Endothelial cell of umbilical vein (primary cell): ENCODE measurements at regions not wholly inside any gene's neighbourhood (a gene's known extent, or its start where the extent isn't known, plus 50 kb on each side); places are given as distances from the start of the nearest gene placed in this dataset.

Experiments used
- BruUV-seq: library from RNA; stranded (reverse); fragments of 400-500 nt; replicated peaks from 2 replicates; lab custom pipeline; 2021; lab: Mats Ljungman, UMichigan
- CTCF ChIA-PET: fragments of 300-600, 350-600 bp; sonication (Branson Sonifier 250); formaldehyde crosslinking; loops from one replicate; lab custom pipeline; 2021; ENCODE audit warnings: antibody characterized with exemption, inconsistent platforms; lab: Charles Lee
- POLR2A ChIA-PET: fragments of 300-600, 350-600 bp; sonication (Branson Sonifier 250); formaldehyde crosslinking; loops from one replicate; lab custom pipeline; 2021; ENCODE audit warnings: antibody characterized with exemption, inconsistent platforms; lab: Charles Lee
- DNase-seq: peaks from one replicate; pipeline ENCODE4 v3.0.0-alpha.2; 2011; ENCODE audit warnings: low read depth, low spot score
- FAIRE-seq: peaks from 2 replicates; lab custom pipeline; 2011; peaks lifted over from hg19 to GRCh38; lab: Jason Lieb, UNC
- H2AFZ ChIP-seq: 2 replicates; pipeline ENCODE4 v1.6.0; 2012; ENCODE audit warnings: low read depth, low read length, control low read depth, inconsistent platforms
- H3K27ac ChIP-seq: 2 replicates; pipeline ENCODE4 v1.5.1; 2011; ENCODE audit warnings: low read depth, mild to moderate bottlenecking, control low read depth, low read length, moderate library complexity; ENCODE audit not compliant: insufficient read depth
- H3K27me3 ChIP-seq, 2 experiments: 2 replicates each; pipeline versions ENCODE4 v1.6.0 to v1.6.1; 2011; ENCODE audit warnings: low read length in 2 of 2, mixed read lengths in 1 of 2; ENCODE audit not compliant: control insufficient read depth in 2 of 2, insufficient read depth in 2 of 2
- H3K36me3 ChIP-seq, 2 experiments: 2 replicates in 1 of 2; 3 replicates in 1 of 2; pipeline ENCODE4 v1.5.1; 2011; ENCODE audit warnings: low read length in 2 of 2, mild to moderate bottlenecking in 1 of 2, moderate library complexity in 1 of 2; ENCODE audit not compliant: control insufficient read depth in 2 of 2, insufficient read depth in 2 of 2; ENCODE audit errors: extremely low read depth in 1 of 2
- H3K4me1 ChIP-seq: 3 replicates; pipeline ENCODE4 v1.5.1; 2011; ENCODE audit warnings: mild to moderate bottlenecking, low read length; ENCODE audit not compliant: control insufficient read depth, insufficient read depth; ENCODE audit errors: extremely low read depth
- H3K4me2 ChIP-seq: 2 replicates; pipeline ENCODE4 v1.6.1; 2011; ENCODE audit warnings: low read length, control low read depth, mixed read lengths; ENCODE audit not compliant: insufficient read depth
- H3K4me3 ChIP-seq, 3 experiments: fragments of 200-600 bp in 1 of 3; sonication (generic), shearing (Covaris generic) in 1 of 3; replicated peaks in 1 of 3; 2 replicates each; pipeline ENCODE4 v1.5.1; 2011 to 2016; ENCODE audit warnings: control low read depth in 3 of 3, low read length in 3 of 3, mild to moderate bottlenecking in 2 of 3, inconsistent platforms in 1 of 3, low read depth in 1 of 3, moderate library complexity in 1 of 3; ENCODE audit not compliant: insufficient read depth in 1 of 3
- H3K79me2 ChIP-seq: 2 replicates; pipeline ENCODE4 v1.6.0; 2012; ENCODE audit warnings: low read length, inconsistent platforms; ENCODE audit not compliant: control insufficient read depth, insufficient read depth
- H3K9ac ChIP-seq: replicated peaks from 2 replicates; pipeline ENCODE3; 2011; ENCODE audit warnings: low read length, control low read depth; ENCODE audit not compliant: insufficient read depth; ENCODE audit errors: extremely low read depth
- H3K9me1 ChIP-seq: replicated peaks from 3 replicates; pipeline ENCODE4 v1.6.0; 2011; ENCODE audit warnings: mild to moderate bottlenecking, low read length; ENCODE audit not compliant: control insufficient read depth, insufficient read depth; ENCODE audit errors: extremely low read depth
- H3K9me3 ChIP-seq: replicated peaks from 2 replicates; pipeline ENCODE4 v1.5.1; 2012; ENCODE audit warnings: low read length, inconsistent platforms; ENCODE audit not compliant: control insufficient read depth, insufficient read depth
- H4K20me1 ChIP-seq: replicated peaks from 2 replicates; pipeline ENCODE3; 2011; ENCODE audit warnings: mild to moderate bottlenecking, low read length; ENCODE audit not compliant: control insufficient read depth, insufficient read depth; ENCODE audit errors: extremely low read depth
- EZH2 ChIP-seq: IDR thresholded peaks from 2 replicates; pipeline ENCODE4 v1.6.1; 2012; ENCODE audit warnings: borderline replicate concordance, low read depth, mild to moderate bottlenecking, moderate library complexity, low read length, inconsistent platforms; ENCODE audit not compliant: severe bottlenecking
- FOS ChIP-seq: IDR thresholded peaks from 2 replicates; pipeline ENCODE4 v1.6.1; 2011; ENCODE audit warnings: mild to moderate bottlenecking, low read length, moderate library complexity, borderline replicate concordance; ENCODE audit not compliant: insufficient read depth
- GATA2 ChIP-seq: IDR thresholded peaks from 2 replicates; pipeline ENCODE4 v1.7.0; 2011; ENCODE audit warnings: low read depth, mild to moderate bottlenecking, moderate library complexity, mixed read lengths, low read length; ENCODE audit not compliant: insufficient read length, insufficient read depth
- JUN ChIP-seq: IDR thresholded peaks from 2 replicates; pipeline ENCODE4 v1.6.1; 2011; ENCODE audit warnings: borderline replicate concordance, low read depth; ENCODE audit not compliant: insufficient read length, insufficient read depth
- MYC ChIP-seq: IDR thresholded peaks from one replicate; pipeline ENCODE4 v1.6.1; 2011; ENCODE audit warnings: mild to moderate bottlenecking, low read depth, low read length
- POLR2A ChIP-seq: IDR thresholded peaks from 2 replicates; pipeline ENCODE4 v1.6.1; 2012; ENCODE audit warnings: low read depth, mild to moderate bottlenecking, control low read depth, low read length
- POLR2AphosphoS5 ChIP-seq: IDR thresholded peaks from 2 replicates; pipeline ENCODE4 v1.6.1; 2012; ENCODE audit warnings: low read depth, mild to moderate bottlenecking, control low read depth, low read length, moderate library complexity; ENCODE audit not compliant: insufficient read depth
- dilution Hi-C: fragments of 300-500 bp; cut with MboI; formaldehyde crosslinking; loops from one replicate; pipeline ENCODE4 v1.15.0; 2019; ENCODE audit warnings: low sequenced_read_pairs; ENCODE audit not compliant: extremely low pct_ligation_motif_present
- intact Hi-C: fragments of 100-400 bp; cut with micrococcal nuclease; formaldehyde crosslinking; loops from one replicate; pipeline ENCODE4 v1.10.0; 2022
- TF ChIP-seq, protein P1 (sequence below): IDR thresholded peaks from 2 replicates; pipeline ENCODE4 v1.6.1; 2011; ENCODE audit not compliant: insufficient read depth, insufficient read length
- TF ChIP-seq, protein P2 (sequence below), 2 donors: IDR thresholded peaks; 1 replicate in 1 of 2; 2 replicates in 1 of 2; pipeline ENCODE4 v1.5.1; 2011; ENCODE audit warnings: low read length in 2 of 2, mild to moderate bottlenecking in 2 of 2, moderate library complexity in 2 of 2, control low read depth in 1 of 2, inconsistent platforms in 1 of 2, low read depth in 1 of 2; ENCODE audit not compliant: insufficient read depth in 1 of 2; ENCODE audit errors: extremely low read depth in 1 of 2

DNA sequence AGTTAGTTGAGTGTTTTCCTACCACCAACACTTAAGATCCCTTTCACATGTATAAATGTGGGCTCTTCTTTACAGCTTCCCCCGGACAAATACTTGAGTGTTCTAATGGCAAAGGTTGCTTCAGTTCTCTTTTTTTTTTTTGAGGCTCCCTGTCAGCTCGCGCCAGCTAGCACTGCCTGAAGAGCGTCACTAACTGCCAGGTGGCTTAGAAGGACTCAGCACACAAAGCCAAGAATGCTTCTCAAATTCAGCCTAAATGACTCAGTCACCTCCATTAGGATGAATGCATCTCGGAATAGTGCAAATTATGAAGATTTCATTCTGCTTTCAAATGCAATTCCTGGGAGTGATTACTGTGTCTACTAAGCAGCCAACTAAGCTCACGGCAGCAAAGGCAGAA lies 150.7 kb upstream of the BTBD3 start:
- CTCF ChIA-PET, result interaction anchor here (1.2 kb wide), 1 partner anchor 18 kb away, joined by 8 read pairs; no protein-coding TSS in a partner anchor
- no peak overlapping the region for H3K27ac ChIP-seq
- POLR2A ChIA-PET, result no interaction called here
- no peak for FAIRE-seq
- no peak for DNase-seq
- no peak overlapping the region for H3K9ac ChIP-seq
- H3K27me3 ChIP-seq, result no peaks in the 10 kb centered on the region
- H3K9me1 ChIP-seq, result no peaks in the 10 kb centered on the region
- dilution Hi-C loops, result no loop called here
- BruUV-seq, result no TSS peak
- H4K20me1 ChIP-seq, result no peaks in the 10 kb centered on the region
- H3K36me3 ChIP-seq, result no peaks in the 10 kb centered on the region
- H3K4me2 ChIP-seq, result no peak overlapping the region
- no peaks in the 10 kb centered on the region for H3K79me2 ChIP-seq
- no peak overlapping the region for H3K4me3 ChIP-seq
- intact Hi-C loops, result no loop called here
- no peak overlapping the region for H2AFZ ChIP-seq
- H3K9me3 ChIP-seq, result no peaks in the 10 kb centered on the region
- TF ChIP-seq POLR2AphosphoS5 (no peak), FOS (no peak), JUN (no peak), POLR2A (no peak), GATA2 (no peak), MYC (no peak), EZH2 (no peak)
- TF ChIP-seq, protein P1, sequence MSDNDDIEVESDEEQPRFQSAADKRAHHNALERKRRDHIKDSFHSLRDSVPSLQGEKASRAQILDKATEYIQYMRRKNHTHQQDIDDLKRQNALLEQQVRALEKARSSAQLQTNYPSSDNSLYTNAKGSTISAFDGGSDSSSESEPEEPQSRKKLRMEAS, result no peak
- TF ChIP-seq, protein P2, sequence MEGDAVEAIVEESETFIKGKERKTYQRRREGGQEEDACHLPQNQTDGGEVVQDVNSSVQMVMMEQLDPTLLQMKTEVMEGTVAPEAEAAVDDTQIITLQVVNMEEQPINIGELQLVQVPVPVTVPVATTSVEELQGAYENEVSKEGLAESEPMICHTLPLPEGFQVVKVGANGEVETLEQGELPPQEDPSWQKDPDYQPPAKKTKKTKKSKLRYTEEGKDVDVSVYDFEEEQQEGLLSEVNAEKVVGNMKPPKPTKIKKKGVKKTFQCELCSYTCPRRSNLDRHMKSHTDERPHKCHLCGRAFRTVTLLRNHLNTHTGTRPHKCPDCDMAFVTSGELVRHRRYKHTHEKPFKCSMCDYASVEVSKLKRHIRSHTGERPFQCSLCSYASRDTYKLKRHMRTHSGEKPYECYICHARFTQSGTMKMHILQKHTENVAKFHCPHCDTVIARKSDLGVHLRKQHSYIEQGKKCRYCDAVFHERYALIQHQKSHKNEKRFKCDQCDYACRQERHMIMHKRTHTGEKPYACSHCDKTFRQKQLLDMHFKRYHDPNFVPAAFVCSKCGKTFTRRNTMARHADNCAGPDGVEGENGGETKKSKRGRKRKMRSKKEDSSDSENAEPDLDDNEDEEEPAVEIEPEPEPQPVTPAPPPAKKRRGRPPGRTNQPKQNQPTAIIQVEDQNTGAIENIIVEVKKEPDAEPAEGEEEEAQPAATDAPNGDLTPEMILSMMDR (IDR thresholded peaks at IDR 0.05; ENCODE audit: extremely low read depth in 1 of 2, insufficient read depth in 1 of 2, low read depth in 1 of 2, low read length in 2 of 2), result no peak
- no peaks in the 10 kb centered on the region for H3K4me1 ChIP-seq
